Fibroblast of skin of back (primary cell): ENCODE measurements at regions not wholly inside any gene's neighbourhood (a gene's known extent, or its start where the extent isn't known, plus 50 kb on each side); places are given as distances from the start of the nearest gene placed in this dataset.

ENCODE experiments used
- DNase-seq: peaks from one replicate; pipeline ENCODE4 v3.0.0-alpha.2; 2013

DNA sequence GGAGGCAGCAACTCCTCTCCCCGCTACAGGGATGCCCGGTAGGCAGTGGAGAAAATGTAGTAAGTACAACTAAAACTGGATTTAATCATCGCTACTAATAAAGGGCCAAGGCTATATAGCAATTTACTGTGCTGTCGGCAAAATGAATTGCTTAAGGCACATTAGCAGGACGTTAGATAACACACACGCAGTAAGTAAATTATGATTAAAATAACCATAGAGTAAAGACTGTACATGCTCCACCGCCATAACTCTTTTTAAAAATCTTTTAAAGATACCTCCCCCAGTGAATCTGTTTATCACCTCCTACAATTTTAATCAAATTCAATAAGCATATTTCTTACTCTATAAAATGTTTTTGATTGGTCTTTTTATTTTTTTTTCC is 371.4 kb upstream of the MGMT start:
- no peak for DNase-seq

DNA sequence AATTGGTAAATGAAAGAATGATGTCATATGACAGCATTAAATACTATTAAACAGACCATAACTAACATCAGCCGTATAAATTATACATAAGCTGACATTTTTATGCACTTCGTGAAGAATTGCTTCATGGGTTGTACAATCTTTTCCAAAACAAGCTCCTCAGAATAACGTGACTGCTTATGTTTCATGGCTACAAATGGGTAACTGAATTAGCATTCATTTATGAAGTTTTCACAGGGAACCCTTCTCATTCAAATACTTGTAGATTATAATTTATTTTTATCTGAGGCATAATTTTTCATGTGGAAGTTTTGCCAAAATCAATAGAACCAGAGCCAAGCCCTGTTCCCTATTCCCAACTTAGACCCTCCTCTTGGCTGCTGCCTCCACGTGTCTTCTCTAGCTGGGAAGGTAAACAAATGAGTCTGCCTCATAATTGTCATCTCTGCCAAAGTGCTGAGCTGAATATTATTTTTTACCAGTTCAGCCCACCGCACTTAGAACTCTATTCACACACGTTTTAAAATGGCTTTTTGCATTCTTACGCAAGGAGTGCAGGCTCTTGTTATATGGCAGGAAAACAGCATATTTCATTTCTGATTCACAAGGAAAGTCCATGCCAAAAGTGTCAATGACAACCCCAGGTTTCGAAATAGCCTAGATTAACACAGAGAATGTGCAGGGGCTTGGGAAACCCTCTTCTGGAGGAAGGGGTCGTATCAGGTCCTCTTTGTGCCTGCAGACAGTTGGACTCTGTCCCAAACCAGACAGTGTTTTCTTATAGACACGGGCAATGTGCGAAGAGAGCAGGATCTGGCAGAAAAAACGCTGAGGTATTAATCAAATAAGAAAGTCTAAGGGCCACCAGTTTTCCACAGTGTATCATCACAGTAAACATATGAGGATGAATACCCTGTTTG is 370.7 kb upstream of the MGMT start:
- peak; percentile 91 for DNase-seq

DNA sequence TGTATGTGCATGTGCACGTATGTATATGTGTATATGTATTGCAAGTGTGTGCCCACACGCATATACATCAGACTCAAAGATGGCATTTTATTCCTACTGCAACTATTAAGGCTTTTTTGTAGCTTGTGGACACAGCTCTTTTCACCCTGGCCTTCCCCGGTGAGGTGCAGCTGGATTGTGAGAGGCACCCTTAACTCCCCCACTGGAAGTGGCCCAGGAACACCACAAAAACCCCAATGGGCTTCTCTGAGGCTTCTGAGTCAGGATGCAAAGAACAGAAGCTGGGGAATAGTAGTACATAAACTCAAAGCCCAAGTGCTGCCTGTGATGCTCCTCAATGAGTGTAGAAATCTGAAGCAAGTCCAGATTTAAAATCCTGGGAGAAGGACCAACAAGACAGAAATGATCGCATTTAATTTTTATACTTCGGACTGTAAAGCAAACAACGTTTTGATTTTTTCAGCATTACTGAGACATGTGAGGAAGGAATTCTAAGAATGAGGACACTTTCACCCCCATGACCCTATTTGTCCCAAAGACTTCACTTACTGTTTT is 369.2 kb upstream of the MGMT start:
- no peak for DNase-seq

DNA sequence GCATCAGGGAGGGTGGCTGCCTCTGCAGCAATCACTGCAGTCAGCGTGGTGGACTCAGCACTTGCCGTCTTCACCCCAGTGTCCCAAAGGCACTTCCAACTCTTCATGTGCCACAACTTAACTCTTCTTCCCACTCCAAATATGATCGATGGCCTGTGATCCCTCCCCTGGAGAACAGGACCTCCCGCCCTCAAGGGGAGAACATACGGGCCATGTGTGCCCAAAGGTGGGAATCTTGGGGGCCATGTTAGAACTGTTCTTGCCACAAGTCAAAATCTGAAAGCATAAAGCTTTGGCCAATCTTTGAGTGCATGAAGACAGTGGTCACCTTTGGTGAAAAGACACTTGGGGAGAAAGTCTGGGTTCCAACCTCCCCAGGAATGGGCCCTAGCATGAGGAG is 368.5 kb upstream of the MGMT start:
- DNase-seq = no peak

DNA sequence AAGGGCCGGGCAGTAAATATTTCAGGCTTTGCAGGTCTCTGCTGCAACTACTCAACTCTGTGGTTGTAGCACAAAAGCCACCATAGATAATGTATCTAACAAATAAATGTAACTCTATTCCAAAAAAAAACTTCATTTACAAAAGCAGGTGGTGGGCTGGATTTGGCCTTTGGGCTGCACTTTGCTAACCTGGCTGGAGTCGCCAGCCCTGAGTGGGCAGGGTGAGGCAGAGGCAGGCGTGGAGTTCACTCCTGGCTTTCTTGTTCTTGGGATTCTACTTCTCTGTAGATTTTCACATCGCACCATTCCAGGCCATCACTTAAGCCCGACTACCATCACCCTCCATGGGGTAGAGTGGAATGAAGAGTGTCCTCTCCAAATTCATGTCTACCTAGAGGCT is 367.6 kb upstream of the MGMT start:
- DNase-seq = no peak

DNA sequence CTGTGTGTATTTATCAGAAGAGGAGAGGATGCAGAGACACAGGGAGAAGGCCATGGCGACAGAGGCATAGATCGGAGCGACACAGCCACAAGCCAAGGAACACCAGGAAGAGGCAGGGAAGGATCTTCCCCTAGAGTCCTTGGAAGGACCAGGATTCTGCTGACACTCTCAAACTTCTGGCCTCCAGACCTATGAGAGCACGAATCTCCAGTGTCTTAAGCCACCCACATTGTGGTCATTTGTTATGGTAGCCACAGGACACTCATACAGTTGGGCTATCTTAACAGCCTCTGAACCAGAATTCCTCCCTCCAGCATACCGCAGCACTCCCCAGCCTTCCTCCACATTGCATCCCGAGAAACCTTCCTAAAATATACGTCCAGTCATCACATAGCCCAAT is 367.0 kb upstream of the MGMT start:
- DNase-seq = no peak

DNA sequence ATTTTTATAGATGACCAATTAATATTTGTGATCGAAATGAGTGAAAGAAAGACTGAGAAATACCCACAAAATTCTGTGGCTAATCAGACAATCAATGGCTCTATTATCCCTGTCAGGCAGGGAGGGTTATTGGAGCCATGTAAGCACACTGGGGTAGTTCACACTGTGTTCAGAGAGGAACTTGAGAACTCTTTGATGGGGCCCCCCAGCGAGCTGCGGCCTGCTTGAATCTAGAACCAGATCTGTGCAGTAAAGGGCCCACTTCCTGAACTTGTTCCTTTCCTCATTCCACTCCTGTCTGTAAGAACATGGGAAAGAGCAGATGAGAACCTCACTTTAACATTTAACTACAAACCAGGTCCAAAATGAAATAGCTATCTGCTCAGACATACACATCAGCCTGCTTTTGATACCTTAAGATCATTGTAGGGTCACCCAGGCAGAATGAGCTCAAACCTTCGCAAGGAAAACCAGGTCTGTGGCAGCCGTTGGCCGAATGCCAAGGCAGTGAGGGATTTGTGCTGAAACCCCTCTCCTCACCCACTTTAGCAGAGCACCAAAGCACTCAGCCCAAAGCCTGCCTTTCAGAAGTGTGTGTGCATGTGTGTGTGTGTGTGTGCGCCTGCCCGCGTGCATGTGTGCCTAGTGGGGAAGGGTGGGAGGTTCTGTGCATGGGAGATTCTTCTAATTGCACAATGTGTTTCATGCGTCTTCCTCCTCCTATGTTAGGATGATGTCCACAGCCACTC is 365.6 kb upstream of the MGMT start:
- no peak for DNase-seq

DNA sequence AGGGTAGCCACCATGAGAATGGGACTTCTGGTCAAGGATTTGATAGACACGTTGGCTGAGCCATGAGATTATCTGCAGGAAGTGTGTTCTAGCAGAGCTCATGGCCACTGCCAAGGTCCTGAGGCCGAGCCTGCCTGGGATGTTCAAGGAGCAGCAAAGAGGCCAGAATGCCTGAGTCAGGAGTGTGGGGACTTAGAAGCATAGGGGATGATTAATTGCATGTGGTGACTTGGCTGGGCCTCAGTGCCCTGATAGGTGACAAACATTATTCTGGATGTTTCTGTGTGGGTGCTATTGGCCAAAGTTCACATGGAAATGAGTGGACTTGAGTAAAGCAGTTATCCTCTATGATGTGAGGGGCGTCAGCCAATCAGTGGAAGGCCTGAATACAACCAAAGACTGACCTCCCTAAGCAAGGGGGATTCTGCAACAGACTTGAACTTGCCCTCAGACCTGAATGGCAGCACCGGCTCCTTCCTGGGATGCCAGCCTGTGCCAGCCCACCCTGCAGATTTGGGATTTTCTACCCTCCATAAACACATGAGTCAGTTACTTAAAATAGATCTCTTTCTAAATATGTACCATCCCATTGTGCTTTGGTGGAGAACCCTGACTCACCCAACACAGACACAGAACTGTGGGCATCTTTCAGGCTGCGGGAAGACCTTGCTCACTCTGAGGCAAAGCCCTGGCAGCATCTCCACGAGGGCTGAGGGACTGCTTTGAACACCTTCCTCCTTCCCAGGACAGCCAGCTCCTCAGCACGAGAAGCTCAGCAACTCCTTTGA is 363.9 kb upstream of the MGMT start:
- DNase-seq = peak; percentile 77

DNA sequence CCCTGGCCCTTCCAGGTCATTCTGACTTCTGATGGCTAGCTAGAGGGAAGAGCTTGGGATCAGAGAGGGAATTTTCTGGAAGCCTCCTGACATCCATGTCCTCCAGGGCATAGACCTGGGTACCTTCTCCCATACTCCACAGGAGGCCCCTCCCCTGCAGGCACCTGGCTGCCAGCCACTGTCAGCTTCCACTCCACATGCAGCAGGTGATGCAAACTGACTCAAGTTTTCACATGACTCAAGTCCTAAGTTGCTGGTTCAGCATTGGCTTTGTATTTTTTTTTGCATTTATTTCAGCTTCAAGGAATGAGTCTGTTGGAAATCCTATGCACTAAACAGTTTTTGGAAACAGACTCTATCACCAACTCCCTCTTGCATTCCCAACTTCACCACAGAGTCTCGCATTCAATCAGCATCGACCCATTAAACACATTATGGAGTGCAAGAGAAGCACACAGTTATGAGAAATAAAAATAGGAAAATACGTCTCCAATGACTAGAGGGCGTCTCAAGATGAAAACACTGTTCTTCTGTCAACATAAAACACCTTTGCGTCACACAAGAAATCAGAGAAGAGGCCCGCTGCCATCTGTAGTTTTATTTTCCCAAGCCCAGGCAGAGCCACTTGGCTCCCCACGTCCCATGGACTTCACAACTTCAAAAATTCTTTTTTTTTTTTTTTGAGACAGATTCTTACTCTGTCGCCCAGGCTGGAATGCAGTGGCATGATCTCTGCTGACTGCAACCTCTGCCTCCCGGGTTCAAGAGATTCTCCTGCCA is 362.6 kb upstream of the MGMT start:
- peak; percentile 27 for DNase-seq

DNA sequence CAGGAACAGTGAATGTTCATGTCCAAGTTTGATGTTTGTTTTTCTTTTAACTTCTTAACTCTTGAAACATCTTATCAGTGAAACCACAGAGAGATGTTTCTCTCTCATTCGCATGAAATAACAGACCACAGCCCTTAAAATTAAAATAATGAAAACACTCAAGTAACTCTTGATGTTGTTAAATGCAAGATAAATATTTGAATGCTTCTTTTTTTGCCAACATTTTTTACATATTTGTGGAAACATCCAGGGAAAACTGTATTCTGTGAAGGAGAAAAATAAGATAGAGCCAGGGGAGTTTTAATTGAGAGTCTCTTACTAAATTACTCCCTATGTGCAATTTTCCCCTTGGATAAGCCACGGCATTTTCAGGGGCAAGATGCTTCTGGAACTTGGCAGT is 361.8 kb upstream of the MGMT start:
- peak; percentile 92 for DNase-seq

DNA sequence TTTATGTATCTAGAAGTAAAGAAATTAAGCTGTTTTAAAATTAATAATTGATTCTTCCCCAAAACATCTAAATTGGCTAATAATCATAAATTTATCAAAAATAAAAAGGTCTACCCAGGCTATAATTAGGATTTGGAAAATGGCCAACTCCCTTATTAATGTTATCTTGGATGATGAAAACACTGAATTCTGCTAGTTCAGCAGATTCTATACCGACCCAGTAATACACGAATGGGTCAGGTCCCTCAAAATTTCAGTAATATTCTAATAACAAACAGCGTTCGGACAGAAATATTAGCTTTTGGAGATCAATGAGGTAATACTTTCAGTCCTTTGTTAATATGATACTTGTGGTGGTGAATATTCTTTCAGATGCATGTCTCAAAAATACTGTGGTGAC is 360.7 kb upstream of the MGMT start:
- no peak for DNase-seq

DNA sequence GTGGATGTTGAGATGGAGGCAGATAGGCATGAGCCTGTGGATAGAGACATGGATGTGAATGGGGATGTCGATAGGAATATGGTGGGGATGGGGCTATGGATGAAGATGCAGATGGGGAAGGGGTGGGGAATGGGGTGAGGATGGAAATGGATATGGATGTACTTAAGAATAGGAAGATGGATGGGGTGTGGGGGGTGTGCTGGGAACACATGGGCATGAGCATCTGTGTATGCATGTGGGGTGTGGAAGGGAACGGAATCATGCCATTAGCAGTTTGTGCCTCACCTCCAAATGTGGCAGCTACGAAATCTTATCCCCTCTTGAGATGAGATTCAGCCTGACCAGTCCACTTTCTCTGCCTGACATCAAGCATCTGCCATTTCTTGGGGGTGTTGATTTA is 359.5 kb upstream of the MGMT start:
- no peak for DNase-seq

DNA sequence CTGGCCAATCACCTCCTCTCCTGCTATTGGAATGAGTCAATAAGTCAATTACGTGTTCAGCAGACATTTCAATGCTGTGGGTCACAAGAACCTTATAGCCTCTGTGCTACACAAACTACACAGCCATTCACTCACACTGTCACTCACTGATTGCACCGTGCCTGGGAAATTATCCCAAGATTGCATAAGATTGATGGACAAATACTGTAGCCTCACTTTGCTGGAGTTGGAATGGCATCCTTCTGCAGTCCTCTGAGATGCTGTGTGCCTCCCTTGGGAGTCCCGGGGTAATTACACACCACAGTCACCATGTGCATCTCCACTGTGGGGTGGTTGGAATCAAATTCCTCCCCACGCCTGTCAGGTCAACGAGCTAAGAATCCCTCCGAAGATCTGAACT is 358.7 kb upstream of the MGMT start:
- DNase-seq = peak; percentile 48

DNA sequence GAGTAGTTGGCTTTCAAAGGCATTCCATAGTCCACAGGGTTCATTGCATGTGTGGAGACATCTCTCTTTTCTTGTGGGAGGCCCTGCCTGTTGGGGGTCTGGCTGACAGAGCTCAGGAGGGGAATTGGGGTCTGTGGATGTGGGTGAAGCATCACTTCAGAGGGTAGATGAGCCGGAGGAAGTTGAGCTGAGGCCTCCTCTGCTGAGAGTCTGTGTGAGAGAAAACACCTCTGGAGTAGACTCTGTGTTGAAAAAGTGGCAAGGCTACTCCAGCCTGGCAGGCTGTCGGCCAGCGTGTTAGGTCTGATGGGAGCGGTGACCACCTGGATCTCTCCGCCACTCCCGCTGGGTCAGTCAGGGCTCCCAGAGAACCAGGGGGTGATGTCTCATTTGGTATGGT is 358.0 kb upstream of the MGMT start:
- DNase-seq = no peak

DNA sequence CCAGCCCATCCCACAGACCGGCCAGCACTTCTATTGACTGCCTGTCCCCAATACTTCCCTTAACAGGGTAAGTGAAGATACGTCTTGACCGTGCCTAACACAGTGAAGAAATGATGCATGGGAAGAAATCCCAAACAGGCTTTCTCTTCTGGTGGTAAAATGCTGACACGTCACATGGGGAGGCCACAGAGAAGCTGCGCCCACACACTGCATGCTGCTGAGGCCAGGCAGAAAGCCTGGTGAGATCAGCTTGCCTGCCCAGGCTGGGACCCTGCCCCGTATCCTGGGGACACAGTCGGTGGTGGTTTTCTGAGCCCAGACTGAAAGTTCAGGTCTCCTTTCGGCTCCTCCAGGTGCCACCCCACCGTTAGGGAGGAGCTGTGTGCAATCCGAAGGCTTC is 356.3 kb upstream of the MGMT start:
- DNase-seq = no peak

DNA sequence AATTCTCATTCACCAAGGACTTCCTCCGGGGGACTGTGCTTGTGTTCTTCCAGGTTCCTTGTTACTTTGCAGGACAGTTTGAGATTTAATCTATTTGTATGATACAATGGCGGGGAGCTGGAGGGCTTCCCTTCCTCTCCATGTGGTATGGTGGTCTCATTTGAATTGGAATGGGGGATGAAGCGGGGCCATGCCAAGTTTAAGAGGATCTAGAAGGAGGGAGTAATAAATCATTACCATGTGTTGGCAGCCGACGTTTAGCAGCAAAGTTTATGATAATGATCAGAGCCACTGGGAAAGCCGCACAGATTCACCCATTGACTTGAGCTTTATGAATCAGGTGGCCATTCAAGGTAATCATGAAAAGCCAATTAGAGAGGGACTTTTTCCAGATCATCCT is 355.1 kb upstream of the MGMT start:
- DNase-seq = no peak

DNA sequence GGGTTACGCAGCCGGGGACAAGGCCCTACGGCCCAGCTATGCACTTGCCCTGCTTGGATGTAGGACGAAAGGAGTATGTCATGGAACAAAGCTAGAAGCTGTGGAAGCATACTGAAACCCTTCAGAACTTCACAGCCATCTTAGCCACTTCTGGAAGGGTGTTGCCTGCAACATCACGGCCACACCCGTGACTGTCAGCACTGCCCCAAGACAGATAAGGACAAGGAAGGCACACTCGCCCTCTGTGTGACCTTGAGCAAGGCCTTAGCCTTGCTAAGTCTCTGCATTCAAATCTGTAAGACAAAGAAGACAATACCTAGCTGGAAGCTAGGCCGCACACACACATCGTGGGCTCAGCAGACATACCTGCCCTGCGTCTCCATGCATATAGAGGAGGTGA is 352.5 kb upstream of the MGMT start:
- DNase-seq = no peak

DNA sequence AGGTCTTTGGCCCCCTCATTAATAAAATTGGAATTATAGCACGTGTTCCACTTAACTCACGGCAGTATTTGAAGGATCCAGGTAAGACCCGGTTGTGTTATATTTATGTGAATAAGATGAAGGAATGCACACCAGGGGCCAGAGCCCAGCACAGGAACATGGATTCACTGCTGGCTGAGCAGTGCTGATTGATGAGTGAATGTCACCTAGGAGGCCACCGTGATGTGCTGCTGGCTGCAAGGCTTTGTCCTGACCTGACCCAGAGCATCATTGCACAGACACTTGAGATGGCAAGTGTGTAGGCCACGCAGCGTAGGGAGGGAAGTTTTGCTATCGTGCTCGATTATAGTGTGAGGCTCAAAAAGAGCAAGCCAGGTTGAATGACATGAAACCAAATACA is 350.7 kb upstream of the MGMT start:
- no peak for DNase-seq

DNA sequence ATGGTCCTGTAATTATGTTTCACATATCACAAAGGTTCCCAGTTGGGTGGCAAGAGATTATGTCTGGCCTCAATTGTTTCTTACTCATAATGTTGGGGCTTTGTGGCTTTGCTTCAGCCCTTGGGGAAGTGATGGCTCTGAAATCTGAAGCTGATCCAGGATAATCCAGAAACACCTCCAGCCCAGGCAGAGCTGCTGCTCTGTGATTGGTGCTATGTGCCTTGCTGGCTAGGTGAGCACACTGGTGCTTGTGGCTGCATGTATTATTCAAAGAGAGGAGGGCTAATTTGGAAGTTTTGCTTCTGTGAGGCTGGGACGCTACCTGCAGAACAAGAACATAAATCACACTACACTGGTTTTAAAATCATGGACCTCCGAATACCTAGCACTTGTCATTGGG is 346.6 kb upstream of the MGMT start:
- DNase-seq = no peak

DNA sequence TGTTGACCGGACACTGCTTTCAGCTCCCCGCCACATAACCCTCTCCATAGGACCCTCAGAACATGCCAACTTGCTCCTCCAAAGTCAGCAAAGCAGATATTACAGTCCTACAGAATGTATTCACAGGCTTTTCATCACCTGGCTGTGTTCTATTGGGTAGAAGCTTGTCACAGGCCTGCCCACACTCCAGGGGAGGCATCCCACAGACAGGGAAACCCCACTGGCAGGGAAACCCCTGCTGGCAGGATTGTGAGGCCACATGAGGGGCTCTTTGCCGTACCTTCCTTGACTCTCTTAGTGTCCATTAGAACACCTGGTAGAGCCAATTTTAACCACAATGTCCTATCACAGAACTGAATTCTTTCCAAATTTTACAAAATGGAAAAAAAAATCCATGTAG is 344.2 kb upstream of the MGMT start:
- DNase-seq = no peak

DNA sequence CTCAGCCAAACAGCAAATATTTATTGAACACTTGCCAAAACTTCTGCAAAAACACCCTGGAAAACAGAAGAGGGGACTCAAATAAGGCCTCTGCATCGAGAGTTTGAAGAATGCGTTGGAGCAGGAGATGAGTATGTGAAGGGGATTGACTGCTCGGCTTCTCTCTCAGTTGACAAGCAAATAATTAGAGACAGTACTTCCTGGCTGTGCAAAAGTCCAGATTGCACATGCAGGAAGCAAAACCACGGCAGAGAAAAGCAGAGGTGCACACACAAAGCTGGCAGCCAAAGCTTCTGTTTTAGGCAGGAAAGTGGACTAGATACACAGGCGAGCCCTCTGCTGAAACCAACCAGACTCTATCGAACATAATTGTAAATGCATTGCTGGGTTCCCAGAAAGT is 343.6 kb upstream of the MGMT start:
- DNase-seq = no peak

DNA sequence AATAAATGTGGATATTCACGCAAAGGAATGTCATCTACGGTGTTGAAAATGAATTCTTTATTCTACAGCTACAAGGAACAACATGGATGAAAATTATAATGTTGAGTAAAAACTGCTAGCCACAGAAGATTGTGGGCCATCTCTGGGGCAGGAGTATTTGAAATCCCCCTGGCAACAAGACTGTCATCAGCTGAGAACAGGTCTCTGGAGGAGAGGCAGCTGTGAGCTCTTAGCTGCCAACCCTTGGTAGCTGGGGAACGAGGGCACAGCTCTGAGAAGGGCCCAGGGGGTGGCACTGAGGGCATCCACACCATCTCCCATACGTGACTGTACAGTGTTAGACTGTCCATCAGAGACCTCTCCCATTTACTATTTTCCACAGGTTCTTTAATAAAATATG is 340.1 kb upstream of the MGMT start:
- no peak for DNase-seq
